ENCODE measurements at regions not wholly inside any gene's neighbourhood (a gene's known extent, or its start where the extent isn't known, plus 50 kb on each side); places are given as distances from the start of the nearest gene placed in this dataset.

GRCh38 chr5:23823521-23823920 is 316.1 kb downstream of the PRDM9 start:
- TF ChIP-seq POLR2A (IDR thresholded peaks at IDR 0.05; ENCODE audit: extremely low read depth, insufficient read length), result no peak
- no peak for TF ChIP-seq CTCF (IDR thresholded peaks at IDR 0.05; ENCODE audit: low read depth, low read length)
